ENCODE measurements at regions not wholly inside any gene's neighbourhood (a gene's known extent, or its start where the extent isn't known, plus 50 kb on each side); places are given as distances from the start of the nearest gene placed in this dataset.

DNA sequence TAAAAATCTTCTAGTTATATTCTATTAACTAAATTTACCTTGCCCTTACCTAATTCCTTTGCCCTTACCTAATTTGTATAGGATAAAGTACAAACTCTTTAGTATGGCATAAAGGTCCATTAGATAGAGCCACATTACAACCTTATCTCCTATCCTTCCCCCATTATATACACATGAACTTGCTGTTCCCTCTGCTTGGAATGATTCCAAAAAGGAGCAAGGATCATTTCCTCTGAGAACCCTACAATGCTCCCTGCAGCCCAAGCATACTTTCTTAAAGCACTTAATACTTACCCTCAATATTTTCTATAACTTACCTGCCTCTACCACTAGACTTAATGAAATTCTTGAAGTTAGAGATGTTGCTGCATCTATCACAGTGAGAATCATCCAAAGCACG lies 118.9 kb upstream of the CCDC54 start:
- DNase-seq (ENCODE audit: low read depth), result no peak

GRCh38 chr3:107260207-107260606 lies 117.0 kb upstream of the CCDC54 start:
- DNase-seq (ENCODE audit: low read depth), result no peak

GRCh38 chr3:107263269-107264021 lies 113.8 kb upstream of the CCDC54 start:
- DNase-seq (ENCODE audit: low read depth), result no peak

- no peak for DNase-seq (ENCODE audit: low read depth)
Measured at GRCh38 chr3:107264888-107265287, 112.4 kb upstream of the CCDC54 start.

- no peak for DNase-seq (ENCODE audit: low read depth)
Measured at GRCh38 chr3:107265526-107265925, 111.7 kb upstream of the CCDC54 start.

GRCh38 chr3:107268469-107268868 lies 108.8 kb upstream of the CCDC54 start:
- DNase-seq (ENCODE audit: low read depth), result no peak

GRCh38 chr3:107269136-107269535 lies 108.1 kb upstream of the CCDC54 start:
- no peak for DNase-seq (ENCODE audit: low read depth)

DNA sequence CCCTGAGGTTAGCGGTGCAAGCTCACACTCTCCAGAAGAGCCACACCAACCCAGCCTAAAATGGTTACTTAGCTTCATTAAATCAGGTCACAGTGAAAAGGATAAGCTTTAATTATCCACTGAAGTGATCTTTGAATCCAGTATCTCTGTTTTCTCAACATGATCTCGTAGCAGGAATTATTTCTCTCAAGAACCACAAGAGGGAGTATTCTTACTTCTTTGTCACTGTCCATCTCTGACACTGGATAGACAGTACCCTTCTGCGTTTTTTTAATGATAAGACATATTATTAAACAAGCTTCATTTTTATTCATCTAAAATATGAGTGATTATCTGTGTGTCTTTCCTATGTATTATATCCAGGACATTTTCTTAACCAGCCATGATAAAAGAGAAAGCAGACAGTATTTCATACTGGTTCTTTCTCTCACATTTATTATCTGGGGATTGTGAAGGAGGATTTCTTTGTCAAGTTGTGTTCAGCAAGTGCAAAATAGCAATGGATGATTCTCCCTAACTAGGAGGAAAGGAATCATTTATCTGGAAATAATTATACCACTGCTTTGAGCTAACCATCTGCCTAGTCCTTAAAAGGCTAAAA lies 105.4 kb upstream of the CCDC54 start:
- DNase-seq (ENCODE audit: low read depth), result no peak

GRCh38 chr3:107272471-107272870 lies 104.8 kb upstream of the CCDC54 start:
- DNase-seq (ENCODE audit: low read depth), result no peak

- DNase-seq (ENCODE audit: low read depth), result no peak
Measured at GRCh38 chr3:107272885-107273284, 104.4 kb upstream of the CCDC54 start.

- no peak for DNase-seq (ENCODE audit: low read depth)
Measured at GRCh38 chr3:107273771-107274170, 103.5 kb upstream of the CCDC54 start.

- DNase-seq (ENCODE audit: low read depth), result no peak
Measured at GRCh38 chr3:107275511-107275910, 101.7 kb upstream of the CCDC54 start.

DNA sequence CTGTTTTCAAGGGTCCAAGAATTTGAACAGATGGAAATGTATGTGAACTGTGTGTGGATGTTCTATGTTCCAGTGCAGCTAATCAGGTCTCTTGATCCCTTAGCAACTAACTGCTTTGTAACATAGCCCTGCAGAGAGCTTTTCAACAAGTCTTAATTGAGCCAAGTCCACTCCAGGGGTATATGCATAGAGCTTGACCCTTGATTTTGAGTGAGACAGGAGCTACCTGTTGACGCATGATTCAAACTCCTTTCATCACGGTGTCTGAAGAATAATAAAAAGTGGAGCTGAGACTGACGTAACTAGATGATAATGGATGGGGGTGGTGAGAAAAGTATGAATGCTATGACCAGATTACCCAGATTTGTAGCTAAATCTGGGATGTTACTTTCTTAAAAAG lies 93.3 kb upstream of the CCDC54 start:
- no peak for DNase-seq (ENCODE audit: low read depth)

- DNase-seq (ENCODE audit: low read depth), result no peak
Measured at GRCh38 chr3:107284612-107285011, 92.6 kb upstream of the CCDC54 start.

GRCh38 chr3:107285197-107285596 lies 92.0 kb upstream of the CCDC54 start:
- no peak for DNase-seq (ENCODE audit: low read depth)

DNA sequence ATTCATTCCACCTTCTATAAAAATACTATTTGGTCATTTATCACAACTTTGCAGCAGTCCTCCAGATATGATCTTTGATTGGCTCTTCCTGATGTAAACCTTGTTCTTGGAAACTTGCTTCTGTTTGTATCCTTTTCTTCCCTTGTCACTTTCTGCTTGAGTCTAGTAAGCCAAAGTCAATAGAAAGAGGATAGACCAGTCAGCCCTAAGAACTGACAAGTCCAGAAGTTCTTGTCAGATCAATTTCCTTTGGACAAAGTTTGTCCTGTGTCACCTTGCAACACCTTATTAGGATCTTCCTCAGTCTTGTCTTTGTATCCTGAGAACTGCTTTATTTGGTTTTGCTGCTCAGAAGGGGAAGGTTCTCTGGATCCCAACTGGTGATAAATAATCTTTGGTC lies 87.9 kb upstream of the CCDC54 start:
- DNase-seq (ENCODE audit: low read depth), result no peak

DNA sequence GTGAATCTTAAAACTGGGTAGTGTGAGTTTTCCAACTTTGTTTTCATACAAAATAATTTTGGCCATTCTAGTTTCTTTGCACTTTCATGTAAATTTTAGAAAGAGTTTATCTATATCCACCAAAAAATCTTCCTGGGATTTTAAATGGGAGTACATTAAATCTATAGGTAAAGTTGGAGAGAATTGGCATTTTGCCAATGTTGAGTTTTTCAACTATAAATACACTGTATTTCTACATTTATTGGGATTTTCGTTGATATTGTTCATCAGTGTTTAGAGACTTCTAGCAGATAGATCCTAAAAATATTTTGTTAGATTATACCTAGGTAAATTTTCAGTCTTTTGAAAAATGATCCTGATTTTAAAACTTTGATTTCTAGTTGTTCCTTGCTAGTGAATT lies 83.1 kb upstream of the CCDC54 start:
- no peak for DNase-seq (ENCODE audit: low read depth)

GRCh38 chr3:107297597-107297996 lies 79.6 kb upstream of the CCDC54 start:
- no peak for DNase-seq (ENCODE audit: low read depth)

- DNase-seq (ENCODE audit: low read depth), result no peak
Measured at GRCh38 chr3:107307205-107307604, 70.0 kb upstream of the CCDC54 start.

DNA sequence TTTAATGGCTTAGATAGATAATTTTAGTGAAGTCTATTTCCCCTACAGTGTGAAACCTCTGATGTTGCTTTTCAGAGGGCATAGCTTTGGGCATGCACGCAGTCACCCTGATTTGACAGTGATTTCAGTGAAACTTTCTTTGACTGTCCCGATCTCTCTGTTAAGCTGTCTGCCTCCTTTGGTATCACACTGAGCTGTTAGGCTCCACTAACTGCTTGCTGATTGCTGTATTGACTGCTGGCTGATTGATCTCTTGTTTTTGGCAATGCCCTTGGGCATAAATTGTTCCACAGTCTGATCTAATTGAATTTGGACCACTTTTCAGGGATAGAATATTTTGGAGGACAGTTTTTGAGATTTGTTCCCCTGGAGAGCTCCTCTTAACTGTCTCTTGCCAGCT lies 68.5 kb upstream of the CCDC54 start:
- DNase-seq (ENCODE audit: low read depth), result no peak

DNA sequence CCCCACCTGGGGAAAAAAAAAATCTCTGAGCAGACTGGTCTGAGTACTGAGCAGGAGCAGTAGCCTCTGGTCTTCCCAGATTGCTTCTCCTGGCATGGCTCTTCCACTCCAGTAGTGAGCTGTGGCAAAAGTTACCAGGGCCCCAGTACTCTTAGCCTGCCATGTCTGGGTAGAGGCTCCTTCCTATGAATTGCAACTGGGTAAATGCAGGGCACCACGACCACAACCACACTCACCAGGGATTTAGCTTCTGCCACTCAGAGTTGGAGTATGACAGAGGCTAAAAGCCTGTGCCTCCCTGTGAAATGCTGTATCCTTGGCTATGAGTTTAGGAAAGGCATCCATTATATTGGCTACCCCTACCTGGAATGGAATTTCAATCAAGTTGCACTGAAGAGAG lies 67.9 kb upstream of the CCDC54 start:
- DNase-seq (ENCODE audit: low read depth), result no peak

DNA sequence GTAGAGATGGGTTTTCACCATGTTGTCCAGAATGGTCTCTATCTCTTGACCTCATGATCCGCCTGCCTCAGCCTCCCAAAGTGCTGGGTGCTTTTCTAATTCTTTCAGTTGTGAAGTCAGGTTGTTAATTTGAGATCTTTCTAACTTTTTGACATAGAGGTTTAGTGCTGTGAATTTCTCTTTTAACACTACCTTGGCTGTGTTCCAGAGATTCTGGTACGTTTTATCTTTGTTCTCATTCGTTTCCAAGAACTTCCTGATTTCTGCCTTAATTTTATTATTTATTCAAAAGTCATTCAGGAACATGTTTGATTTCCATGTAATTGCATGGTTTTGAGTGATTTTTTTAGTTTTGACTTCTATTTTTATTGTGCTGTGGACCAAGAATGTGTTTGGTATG lies 63.5 kb upstream of the CCDC54 start:
- DNase-seq (ENCODE audit: low read depth), result no peak

GRCh38 chr3:107315141-107315540 lies 62.1 kb upstream of the CCDC54 start:
- no peak for DNase-seq (ENCODE audit: low read depth)

- DNase-seq (ENCODE audit: low read depth), result no peak
Measured at GRCh38 chr3:107323723-107324122, 53.5 kb upstream of the CCDC54 start.

Data from T follicular helper cell (primary cell).